Mesodermal cell (in vitro differentiated cells): ENCODE measurements at regions not wholly inside any gene's neighbourhood (a gene's known extent, or its start where the extent isn't known, plus 50 kb on each side); places are given as distances from the start of the nearest gene placed in this dataset.

Source experiments
- H3K27ac ChIP-seq: 2 replicates; pipeline ENCODE4 v1.7.0; 2013; ENCODE audit warnings: mild to moderate bottlenecking, low read depth, low read length, moderate library complexity; ENCODE audit not compliant: severe bottlenecking
- H3K36me3 ChIP-seq: 2 replicates; pipeline ENCODE4 v1.7.1; 2013; ENCODE audit warnings: mild to moderate bottlenecking, low read length, moderate library complexity; ENCODE audit not compliant: control insufficient read depth, insufficient read depth
- H3K4me1 ChIP-seq: one replicate; pipeline ENCODE4 v1.7.1; 2013; ENCODE audit warnings: mild to moderate bottlenecking, low read length; ENCODE audit not compliant: insufficient read depth, control insufficient read depth, poor library complexity, severe bottlenecking
- H3K4me3 ChIP-seq: 2 replicates; pipeline ENCODE4 v1.7.0; 2013; ENCODE audit warnings: low read length, control low read depth, mild to moderate bottlenecking; ENCODE audit not compliant: insufficient read depth, poor library complexity, severe bottlenecking; ENCODE audit errors: extremely low read depth
- H3K9me3 ChIP-seq: 2 replicates; pipeline ENCODE4 v1.7.1; 2013; ENCODE audit warnings: mild to moderate bottlenecking, low read length, moderate library complexity; ENCODE audit not compliant: control insufficient read depth
- WGBS, 2 experiments: methylation state at CpG; one replicate each; pipeline ENCODE4 v1.1.5; 2013; ENCODE audit warnings: missing lambda C conversion rate in 2 of 2; ENCODE audit not compliant: insufficient coverage in 2 of 2; 5-methylcytosine and 5-hydroxymethylcytosine counted together

- no peaks in the 10 kb centered on the region for H3K36me3 ChIP-seq
- no peak overlapping the region for H3K4me3 ChIP-seq
- no peaks in the 10 kb centered on the region for H3K9me3 ChIP-seq
- H3K4me1 ChIP-seq = no peaks in the 10 kb centered on the region
- no peak overlapping the region for H3K27ac ChIP-seq
- no CpG with 5 or more reads among the region's 4 CpGs for WGBS, 2 experiments
Observed at GRCh38 chr20:12627485-12627884, 381.3 kb upstream of the SPTLC3 start.

GRCh38 chr20:12638633-12639312 lies 370.0 kb upstream of the SPTLC3 start:
- WGBS, 2 experiments = 76 to 91% methylated on average over 6 of the region's 7 CpGs
- Histone ChIP-seq H3K9me3 (no peaks in the 10 kb centered on the region), H3K4me1 (no peaks in the 10 kb centered on the region), H3K27ac (no peak overlapping the region), H3K4me3 (no peak overlapping the region), H3K36me3 (no peaks in the 10 kb centered on the region)

DNA sequence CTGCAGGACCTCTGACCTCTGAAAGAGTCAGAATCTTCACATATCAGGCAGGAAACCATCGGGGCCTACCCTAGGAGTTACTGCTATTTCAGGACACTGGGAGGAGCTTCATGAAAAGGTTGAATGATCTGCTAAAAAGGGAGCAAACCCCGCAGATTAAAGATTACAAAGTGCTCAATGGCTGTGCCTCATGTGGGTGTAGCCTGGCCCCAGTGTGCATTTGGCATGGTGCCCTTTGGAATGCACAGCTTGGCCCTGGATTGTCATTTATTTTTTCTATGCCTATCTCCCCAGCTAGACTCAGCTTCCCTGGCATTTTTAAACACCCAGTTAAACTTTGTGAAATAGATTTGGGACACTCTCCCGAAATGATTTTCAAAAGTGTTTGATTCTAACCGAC lies 368.5 kb upstream of the SPTLC3 start:
- WGBS, 2 experiments = 79 to 81% methylated on average over 2 of the region's 4 CpGs
- H3K9me3 ChIP-seq = no peaks in the 10 kb centered on the region
- no peaks in the 10 kb centered on the region for H3K36me3 ChIP-seq

DNA sequence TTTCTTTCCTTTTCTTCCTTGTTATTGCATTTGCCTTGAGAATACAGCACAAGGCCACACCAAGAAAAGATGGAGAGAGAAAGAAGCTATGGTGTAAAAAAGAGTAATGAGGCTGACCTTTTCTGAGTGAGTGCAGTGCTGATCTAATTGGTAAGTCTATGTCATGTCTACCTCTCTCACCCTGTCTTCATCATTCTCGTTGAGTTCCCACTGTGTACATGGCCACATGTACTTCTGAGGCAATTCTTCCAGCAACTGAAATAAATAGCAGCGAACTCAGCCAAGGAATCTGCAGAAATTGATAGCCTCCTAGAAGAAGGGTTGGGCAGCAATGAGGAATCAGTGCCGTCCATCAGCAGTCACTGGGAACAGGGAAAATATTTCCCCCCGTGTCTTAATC lies 367.2 kb upstream of the SPTLC3 start:
- H3K4me3 ChIP-seq = no peak overlapping the region
- H3K36me3 ChIP-seq = no peaks in the 10 kb centered on the region
- H3K27ac ChIP-seq = no peak overlapping the region
- H3K4me1 ChIP-seq = no peaks in the 10 kb centered on the region
- 86 to 97% methylated on average over 1 to 3 of the region's 4 CpGs for WGBS, 2 experiments
- H3K9me3 ChIP-seq = no peaks in the 10 kb centered on the region

More for the DNA sequence above, 368.5 kb upstream of the SPTLC3 start:
- no peaks in the 10 kb centered on the region for H3K4me1 ChIP-seq
- H3K4me3 ChIP-seq = no peak overlapping the region
- H3K27ac ChIP-seq = no peak overlapping the region

- H3K36me3 ChIP-seq = no peaks in the 10 kb centered on the region
- no peaks in the 10 kb centered on the region for H3K9me3 ChIP-seq
- WGBS, 2 experiments = 89 to 100% methylated on average over 1 of the region's 2 CpGs
- H3K4me1 ChIP-seq = no peaks in the 10 kb centered on the region
- H3K27ac ChIP-seq = no peak overlapping the region
- H3K4me3 ChIP-seq = no peak overlapping the region
Observed at GRCh38 chr20:12644461-12644860, 364.3 kb upstream of the SPTLC3 start.

DNA sequence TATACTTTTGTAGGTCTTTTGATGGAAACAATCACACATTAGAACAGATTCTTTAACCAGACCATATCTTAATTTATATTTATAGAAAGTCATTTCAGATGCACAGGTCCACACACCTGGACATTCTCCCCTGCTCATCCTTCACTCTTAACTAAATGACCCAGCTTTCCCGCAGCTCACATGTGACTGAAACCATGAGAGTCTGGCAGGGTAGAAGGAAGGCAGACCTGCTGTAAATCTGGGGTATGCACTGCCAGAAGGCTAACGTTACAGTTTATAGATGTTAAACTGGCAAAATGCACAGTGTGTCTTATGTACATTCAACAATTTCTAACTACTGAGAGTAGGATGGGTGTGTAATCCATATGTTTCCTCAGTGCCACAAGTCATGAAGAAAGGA lies 359.5 kb upstream of the SPTLC3 start:
- Histone ChIP-seq H3K9me3 (no peaks in the 10 kb centered on the region), H3K27ac (no peak overlapping the region), H3K36me3 (no peaks in the 10 kb centered on the region), H3K4me1 (no peaks in the 10 kb centered on the region), H3K4me3 (no peak overlapping the region)
- WGBS, 2 experiments = 90% methylated on average over 2 of the region's 2 CpGs; no CpG with 5 or more reads in 1 of the 2 experiments

- Histone ChIP-seq H3K9me3 (no peaks in the 10 kb centered on the region), H3K27ac (no peak overlapping the region), H3K4me1 (no peaks in the 10 kb centered on the region), H3K36me3 (no peaks in the 10 kb centered on the region), H3K4me3 (no peak overlapping the region)
Observed at GRCh38 chr20:12653642-12654041, 355.1 kb upstream of the SPTLC3 start.

- no peaks in the 10 kb centered on the region for H3K4me1 ChIP-seq
- H3K9me3 ChIP-seq = no peaks in the 10 kb centered on the region
- 60% methylated on average over 1 of the region's 1 CpG; no CpG with 5 or more reads in 1 of the 2 experiments for WGBS, 2 experiments
- H3K27ac ChIP-seq = no peak overlapping the region
- no peak overlapping the region for H3K4me3 ChIP-seq
- no peaks in the 10 kb centered on the region for H3K36me3 ChIP-seq
Observed at GRCh38 chr20:12659942-12660341, 348.8 kb upstream of the SPTLC3 start.

DNA sequence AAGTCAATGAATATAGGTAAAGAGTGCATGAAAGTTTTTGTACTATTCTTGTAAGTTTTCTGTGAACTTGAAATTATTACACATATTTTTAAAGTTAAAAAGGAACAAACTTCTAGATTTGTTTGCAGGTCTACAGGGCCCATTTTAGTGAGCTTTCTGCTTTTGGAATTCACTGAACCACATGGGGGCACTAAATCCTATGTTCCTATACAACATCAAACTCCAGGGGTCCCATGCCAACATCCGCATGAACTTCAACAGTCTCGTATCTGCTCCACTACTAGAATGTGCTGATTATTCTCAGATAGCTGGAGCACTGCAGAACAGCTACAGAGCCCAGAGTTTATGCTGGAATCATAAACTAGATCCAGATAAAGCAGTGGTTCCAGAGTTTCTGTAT lies 347.9 kb upstream of the SPTLC3 start:
- Histone ChIP-seq H3K27ac (no peak overlapping the region), H3K9me3 (no peaks in the 10 kb centered on the region), H3K4me1 (no peaks in the 10 kb centered on the region), H3K36me3 (no peaks in the 10 kb centered on the region), H3K4me3 (no peak overlapping the region)
- WGBS, 2 experiments = 35 to 56% methylated on average over 2 of the region's 2 CpGs

DNA sequence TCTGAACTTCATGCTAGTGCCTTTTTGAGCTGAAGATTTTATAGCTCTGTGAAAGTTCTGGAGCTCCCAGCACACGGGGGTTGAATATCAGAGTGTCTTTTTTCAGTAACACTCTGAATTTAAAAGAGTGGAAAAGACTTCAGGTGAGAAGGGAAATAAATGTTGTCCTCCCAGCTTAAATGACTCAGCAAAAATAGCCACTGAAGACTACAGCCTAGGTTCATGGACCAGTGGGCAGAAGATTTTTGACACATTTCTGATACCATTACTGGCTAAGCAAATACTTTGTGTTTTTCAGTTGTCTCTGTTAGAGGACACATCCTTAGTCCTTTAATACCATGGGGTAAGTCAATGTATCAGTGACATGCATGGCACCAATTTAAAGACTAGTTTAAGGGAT lies 338.5 kb upstream of the SPTLC3 start:
- no peak overlapping the region for H3K27ac ChIP-seq
- H3K4me1 ChIP-seq = no peaks in the 10 kb centered on the region
- H3K9me3 ChIP-seq = no peaks in the 10 kb centered on the region
- no peaks in the 10 kb centered on the region for H3K36me3 ChIP-seq
- no peak overlapping the region for H3K4me3 ChIP-seq
- WGBS, 2 experiments = 86% methylated on average over 1 of the region's 1 CpG; no CpG with 5 or more reads in 1 of the 2 experiments

GRCh38 chr20:12673352-12673751 lies 335.4 kb upstream of the SPTLC3 start:
- no peaks in the 10 kb centered on the region for H3K4me1 ChIP-seq
- no peaks in the 10 kb centered on the region for H3K9me3 ChIP-seq
- H3K27ac ChIP-seq = no peak overlapping the region
- no peaks in the 10 kb centered on the region for H3K36me3 ChIP-seq
- 67 to 97% methylated on average over 2 to 4 of the region's 5 CpGs for WGBS, 2 experiments
- H3K4me3 ChIP-seq = no peak overlapping the region
